Heart right ventricle (tissue), 16 donors: ENCODE measurements at regions not wholly inside any gene's neighbourhood (a gene's known extent, or its start where the extent isn't known, plus 50 kb on each side); places are given as distances from the start of the nearest gene placed in this dataset.

ENCODE experiments used
- ATAC-seq, 8 donors: fragments of 200-7000 bp; cut with Tn5 transposase; one replicate each; pipeline ENCODE4 v1.9.1; 2020; ENCODE audit warnings: mild to moderate bottlenecking in 8 of 8, moderate library complexity in 8 of 8, moderate number of reproducible peaks in 1 of 8
- DNase-seq, 2 donors: peaks; one replicate each; pipeline ENCODE4 v3.0.0-alpha.2; 2020
- H3K27ac ChIP-seq, 10 donors: fragments of 200-600 bp; sonication (generic) in 2 of 10; one replicate each; pipeline versions ENCODE4 v1.5.0 to v1.8.0; 2020 to 2022; ENCODE audit warnings: mild to moderate bottlenecking in 3 of 10
- H3K27me3 ChIP-seq, 7 donors: fragments of 200-600 bp; one replicate each; pipeline ENCODE4 v1.8.0; 2021 to 2022; ENCODE audit warnings: mild to moderate bottlenecking in 2 of 7
- H3K36me3 ChIP-seq, 9 donors: fragments of 200-600 bp; sonication (generic) in 1 of 9; one replicate each; pipeline versions ENCODE4 v1.5.0 to v1.8.0; 2020 to 2022; ENCODE audit warnings: mild to moderate bottlenecking in 2 of 9
- H3K4me1 ChIP-seq, 9 donors: fragments of 200-600 bp; sonication (generic) in 1 of 9; one replicate each; pipeline versions ENCODE4 v1.5.0 to v1.8.0; 2020 to 2022; ENCODE audit warnings: mild to moderate bottlenecking in 4 of 9
- H3K4me3 ChIP-seq, 10 donors: fragments of 200-600 bp; sonication (generic) in 2 of 10; one replicate each; pipeline versions ENCODE4 v1.5.0 to v1.8.0; 2020 to 2022; ENCODE audit warnings: mild to moderate bottlenecking in 7 of 10, moderate library complexity in 2 of 10
- H3K9me3 ChIP-seq, 11 donors: fragments of 200-600 bp in 10 of 11; sonication (generic) in 2 of 11; one replicate each; pipeline versions ENCODE4 v1.5.0 to v1.8.0; 2013 to 2022; ENCODE audit warnings: mild to moderate bottlenecking in 2 of 11, control low read depth in 1 of 11, moderate library complexity in 1 of 11
- CTCF ChIP-seq, 9 donors: fragments of 200-600 bp; sonication (generic) in 2 of 9; IDR thresholded peaks; one replicate each; pipeline versions ENCODE4 v1.5.0 to v1.8.0; 2021 to 2022; ENCODE audit warnings: antibody characterized with exemption in 9 of 9, mild to moderate bottlenecking in 5 of 9, moderate library complexity in 1 of 9
- WGBS, 2 donors: extraction: QIAGEN DNeasy Blood & Tissue Kit; methylation state at CpG; one replicate each; pipeline ENCODE4 v1.1.7; 2013; ENCODE audit warnings: inconsistent platforms in 1 of 2; 5-methylcytosine and 5-hydroxymethylcytosine counted together
- intact Hi-C, 10 donors: fragments of 100-400 bp; cut with DNase I; formaldehyde crosslinking; loops; one replicate each; pipeline versions ENCODE4 v1.11.1 to v1.14.2; 2022
- donor health status: Arrhythmogenic right ventricular cardiomyopathy.
- donor health status: ischemic (EF 13 %, LVEDD 7.1; RV severe dilation, severe dysfunction).
- donor health status: healthy with polysubstance abuse.
- donor health status: DM: no; HTN: yes; CAD: no.
- donor health status: DM: no; HTN: no; CAD: no.
- donor health status: ischemic (EF 25% LVEDD 6.9; RV normal size, moderate dysfunction).
- donor health status: ischemic (EF 25% LVEDD 5.7; RV mildly dilated, moderate dysfunction).
- donor health status: healthy.
- donor health status: DM: yes; HTN: yes; CAD: no.
- donor health status: Ischemic cardiomyopathy.
- donor health status: ischemic (EF 35%, LVEDD 5.7; RV mildly dilated, moderate dysfunction).
- donor health status: nonischemic (EF 11% LVEDD 7.7; RV severe dilation, severe dysfunction).
- donor health status: DM: yes; HTN: yes; CAD: no.
- donor health status: PGD.
- donor health status: ischemic (EF 29% LVEDD 5.4; RV normal size, mild dysfunction).
- donor health status: nonischemic (EF 23%, LVEDD 6.1; RV moderate dilation, normal function).

GRCh38 chr18:76121011-76121410 is 374.0 kb downstream of the ZNF516 start:
- DNase-seq (no peak), ATAC-seq (no peak)
- TF ChIP-seq CTCF (IDR thresholded peaks at IDR 0.05), result no peak
- Histone ChIP-seq H3K36me3 (no peaks in the 10 kb centered on the region), H3K4me3 (no peak overlapping the region), H3K4me1 (no peaks in the 10 kb centered on the region), H3K9me3 (no peaks in the 10 kb centered on the region), H3K27ac (no peak overlapping the region), H3K27me3 (peaks cover 0 to 5% (median 0%) of the 10 kb centered on the region in 7 donors)
- 81 to 83% methylated on average over 5 of the region's 5 CpGs for WGBS, 2 donors
- intact Hi-C loops, result loop anchor here in 4 of 10 donors (10.0 kb wide), 2 partner anchors 226 to 236 kb away; no protein-coding TSS in a partner anchor

- Histone ChIP-seq H3K4me3 (no peak overlapping the region), H3K4me1 (no peaks in the 10 kb centered on the region), H3K36me3 (no peaks in the 10 kb centered on the region), H3K9me3 (peaks cover 0 to 9% (median 0%) of the 10 kb centered on the region in 11 donors), H3K27ac (no peak overlapping the region), H3K27me3 (peaks cover 0 to 5% (median 0%) of the 10 kb centered on the region in 7 donors)
- no peak for TF ChIP-seq CTCF (IDR thresholded peaks at IDR 0.05)
- DNase-seq (no peak), ATAC-seq (no peak)
- intact Hi-C loops, result no loop called here
- WGBS, 2 donors, result 82 to 87% methylated on average over 14 of the region's 14 CpGs
Measured at GRCh38 chr18:76115580-76115979, 379.5 kb downstream of the ZNF516 start.

- H3K9me3 ChIP-seq, result peaks cover 0 to 9% (median 0%) of the 10 kb centered on the region in 11 donors
- WGBS, 2 donors, result 81 to 83% methylated on average over 10 of the region's 10 CpGs
- H3K4me3 ChIP-seq, result no peak overlapping the region
- ATAC-seq, result no peak
- intact Hi-C loops, result no loop called here
- no peaks in the 10 kb centered on the region for H3K36me3 ChIP-seq
- no peak for DNase-seq
- no peak for TF ChIP-seq CTCF (IDR thresholded peaks at IDR 0.05)
- H3K27me3 ChIP-seq, result peaks cover 0 to 4% (median 0%) of the 10 kb centered on the region in 7 donors
- no peaks in the 10 kb centered on the region for H3K4me1 ChIP-seq
- no peak overlapping the region for H3K27ac ChIP-seq
Measured at GRCh38 chr18:76113101-76113500, 381.9 kb downstream of the ZNF516 start.

- intact Hi-C loops, result no loop called here
- H3K4me3 ChIP-seq, result no peak overlapping the region
- no peak for TF ChIP-seq CTCF (IDR thresholded peaks at IDR 0.05)
- peaks cover 0 to 24% (median 11%) of the 10 kb centered on the region in 11 donors for H3K9me3 ChIP-seq
- no peaks in the 10 kb centered on the region for H3K36me3 ChIP-seq
- no peak overlapping the region for H3K27ac ChIP-seq
- ATAC-seq, result no peak
- no peak for DNase-seq
- H3K4me1 ChIP-seq, result no peaks in the 10 kb centered on the region
- 57 to 66% methylated on average over 5 of the region's 5 CpGs for WGBS, 2 donors
- H3K27me3 ChIP-seq, result no peaks in the 10 kb centered on the region
Measured at GRCh38 chr18:76102626-76103025, 392.4 kb downstream of the ZNF516 start.
